MM.1S (cell line): ENCODE measurements at regions not wholly inside any gene's neighbourhood (a gene's known extent, or its start where the extent isn't known, plus 50 kb on each side); places are given as distances from the start of the nearest gene placed in this dataset.

ENCODE experiments used
- EZH2 ChIP-seq: fragments of 300-600 bp; sonication (generic); optimal IDR thresholded peaks from 2 replicates; pipeline ENCODE3; 2017; ENCODE audit warnings: low read depth, mild to moderate bottlenecking, antibody characterized with exemption, low read length, mixed read lengths
- EZH2phosphoT487 ChIP-seq: fragments of 300-600 bp; sonication (generic); IDR thresholded peaks from 2 replicates; pipeline ENCODE4 v1.6.1; 2018; ENCODE audit warnings: antibody characterized with exemption, low read length
- TF ChIP-seq, protein P1 (sequence below): fragments of 300-600 bp; sonication (generic); IDR thresholded peaks from 2 replicates; pipeline ENCODE4 v1.5.1; 2016; ENCODE audit warnings: antibody characterized with exemption, low read length, mixed read lengths

DNA sequence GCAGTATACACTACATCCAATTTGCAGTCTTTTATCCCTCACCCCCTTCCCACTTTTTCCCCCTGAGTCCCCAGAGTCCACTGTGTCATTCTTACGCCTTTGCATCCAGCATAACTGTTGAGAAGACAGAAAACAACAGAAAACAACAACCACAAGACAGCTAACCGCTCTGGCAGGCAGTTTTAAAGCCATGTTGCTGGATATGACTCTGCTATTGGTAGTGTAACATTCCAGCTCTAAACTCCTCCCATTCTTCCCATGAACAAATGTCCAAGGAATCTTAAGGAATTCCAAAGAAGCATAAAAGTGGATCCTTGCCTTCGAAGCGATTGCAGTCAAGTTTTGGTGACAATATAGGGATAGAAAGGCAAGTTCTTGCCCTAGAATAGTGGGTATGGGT is 599.1 kb downstream of the NYAP2 start:
- TF ChIP-seq, protein P1, sequence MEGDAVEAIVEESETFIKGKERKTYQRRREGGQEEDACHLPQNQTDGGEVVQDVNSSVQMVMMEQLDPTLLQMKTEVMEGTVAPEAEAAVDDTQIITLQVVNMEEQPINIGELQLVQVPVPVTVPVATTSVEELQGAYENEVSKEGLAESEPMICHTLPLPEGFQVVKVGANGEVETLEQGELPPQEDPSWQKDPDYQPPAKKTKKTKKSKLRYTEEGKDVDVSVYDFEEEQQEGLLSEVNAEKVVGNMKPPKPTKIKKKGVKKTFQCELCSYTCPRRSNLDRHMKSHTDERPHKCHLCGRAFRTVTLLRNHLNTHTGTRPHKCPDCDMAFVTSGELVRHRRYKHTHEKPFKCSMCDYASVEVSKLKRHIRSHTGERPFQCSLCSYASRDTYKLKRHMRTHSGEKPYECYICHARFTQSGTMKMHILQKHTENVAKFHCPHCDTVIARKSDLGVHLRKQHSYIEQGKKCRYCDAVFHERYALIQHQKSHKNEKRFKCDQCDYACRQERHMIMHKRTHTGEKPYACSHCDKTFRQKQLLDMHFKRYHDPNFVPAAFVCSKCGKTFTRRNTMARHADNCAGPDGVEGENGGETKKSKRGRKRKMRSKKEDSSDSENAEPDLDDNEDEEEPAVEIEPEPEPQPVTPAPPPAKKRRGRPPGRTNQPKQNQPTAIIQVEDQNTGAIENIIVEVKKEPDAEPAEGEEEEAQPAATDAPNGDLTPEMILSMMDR: no peak
- TF ChIP-seq EZH2 (no peak), EZH2phosphoT487 (no peak)
